GM11168 (cell line): ENCODE measurements at regions not wholly inside any gene's neighbourhood (a gene's known extent, or its start where the extent isn't known, plus 50 kb on each side); places are given as distances from the start of the nearest gene placed in this dataset.

ENCODE experiments used
- in situ Hi-C: fragments of 300-500 bp; cut with MboI; formaldehyde crosslinking; loops from one replicate; pipeline ENCODE4 v1.12.0; 2022; ENCODE audit warnings: low sequenced_read_pairs; ENCODE audit not compliant: unreplicated experiment

GRCh38 chr18:37975446-37975845, 409.8 kb upstream of the CELF4 start:
- in situ Hi-C loops: no loop called here

- in situ Hi-C loops: no loop called here
Measured at GRCh38 chr18:37967261-37967660, 401.7 kb upstream of the CELF4 start.

GRCh38 chr18:37965572-37965970, 400.0 kb upstream of the CELF4 start:
- in situ Hi-C loops: no loop called here

DNA sequence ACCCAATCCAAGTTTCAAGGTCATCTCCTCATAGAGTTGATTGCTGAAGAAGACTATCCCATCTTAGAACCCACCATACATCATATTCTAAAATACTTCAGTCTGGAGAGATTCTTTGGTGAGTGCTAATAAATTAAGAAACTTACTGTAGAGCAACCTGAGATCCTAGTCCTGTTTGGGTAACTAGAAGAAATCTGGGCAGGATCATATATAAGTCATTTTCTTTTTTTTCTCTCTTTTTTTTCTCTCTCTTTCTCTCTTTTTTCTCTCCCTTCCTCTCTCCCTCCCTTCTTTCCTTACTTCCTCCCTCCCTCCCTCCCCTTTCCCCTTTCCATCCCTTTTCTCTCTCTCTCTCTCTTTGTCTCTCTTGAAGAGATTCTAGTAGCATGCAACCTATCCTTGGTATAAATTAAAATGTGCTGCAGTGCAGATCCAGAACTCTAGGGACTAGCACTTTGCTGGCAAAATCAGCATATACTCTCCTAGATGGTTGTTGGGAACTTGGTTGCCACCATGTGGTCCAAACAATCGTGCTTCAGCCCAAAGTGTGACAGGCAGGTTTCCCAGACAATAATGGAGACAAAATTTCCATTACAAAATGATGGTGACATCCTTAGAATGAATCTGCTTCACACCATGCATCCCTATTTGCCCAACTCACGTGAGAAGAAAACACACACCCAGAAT, 399.4 kb upstream of the CELF4 start:
- in situ Hi-C loops: no loop called here

GRCh38 chr18:37963837-37964236, 398.2 kb upstream of the CELF4 start:
- in situ Hi-C loops: no loop called here

- in situ Hi-C loops: no loop called here
Measured at GRCh38 chr18:37962316-37962966, 396.8 kb upstream of the CELF4 start.

- in situ Hi-C loops: no loop called here
Measured at GRCh38 chr18:37958499-37958898, 392.9 kb upstream of the CELF4 start.

DNA sequence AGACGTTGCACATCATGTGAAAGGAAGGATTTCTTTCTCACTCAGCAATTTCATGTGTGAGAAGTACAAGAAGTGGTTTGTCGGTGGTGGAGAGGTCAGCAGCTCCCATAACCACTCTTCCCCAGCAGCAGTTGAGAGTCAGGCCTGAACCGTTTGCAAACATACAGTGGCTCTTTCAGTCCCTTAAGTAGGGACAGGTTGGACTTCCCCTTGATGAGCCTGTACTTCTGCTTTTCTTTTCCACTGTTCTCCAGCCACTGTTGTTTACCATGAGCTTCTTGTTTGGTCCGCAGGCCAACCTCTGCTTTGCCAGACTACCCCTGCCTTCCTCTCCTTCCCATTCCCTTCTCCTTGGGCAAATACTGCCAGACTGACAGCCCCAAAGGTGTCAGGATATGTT, 391.3 kb upstream of the CELF4 start:
- in situ Hi-C loops: no loop called here

GRCh38 chr18:37956020-37956419, 390.4 kb upstream of the CELF4 start:
- in situ Hi-C loops: no loop called here

DNA sequence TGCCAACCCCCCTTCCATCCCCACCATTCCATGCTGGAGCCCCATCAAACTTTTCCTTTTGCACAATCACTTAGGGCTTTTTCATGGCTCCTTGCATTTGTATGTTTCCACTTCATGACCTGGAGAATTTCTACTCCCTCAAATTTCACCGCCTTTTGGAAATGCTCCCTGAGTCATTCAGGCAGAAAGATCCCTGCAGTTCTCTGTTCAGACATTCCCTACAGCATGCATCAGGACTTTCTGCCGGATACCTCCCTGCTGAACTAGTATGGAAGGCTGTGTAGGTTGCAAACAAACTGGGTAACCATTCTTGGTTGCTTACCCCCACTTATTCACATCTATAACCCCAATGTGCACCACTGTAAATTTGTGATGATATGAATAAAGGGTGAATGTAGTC, 389.6 kb upstream of the CELF4 start:
- in situ Hi-C loops: no loop called here

- in situ Hi-C loops: no loop called here
Measured at GRCh38 chr18:37953876-37954275, 388.3 kb upstream of the CELF4 start.

- in situ Hi-C loops: no loop called here
Measured at GRCh38 chr18:37948471-37948870, 382.9 kb upstream of the CELF4 start.

DNA sequence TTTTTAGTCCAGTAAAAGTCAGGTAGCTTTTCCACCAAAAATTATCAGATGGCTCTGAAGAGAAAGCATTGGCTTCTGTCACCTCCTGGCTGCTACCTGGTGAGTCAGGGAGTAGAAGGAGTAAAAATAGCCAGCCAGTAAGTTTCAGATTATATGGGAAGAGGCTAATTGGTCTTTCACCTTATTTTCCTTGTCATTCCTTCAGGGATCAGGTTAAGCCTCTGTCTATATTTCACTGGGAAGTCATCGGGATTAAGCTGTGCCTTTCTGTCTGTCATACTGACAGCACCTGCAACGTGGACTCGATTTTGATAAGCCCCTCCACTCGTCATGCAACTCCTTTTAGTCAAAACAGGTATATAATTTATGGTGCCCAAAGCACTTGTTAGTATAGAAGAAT, 380.7 kb upstream of the CELF4 start:
- in situ Hi-C loops: no loop called here

GRCh38 chr18:37944700-37945270, 379.2 kb upstream of the CELF4 start:
- in situ Hi-C loops: no loop called here

DNA sequence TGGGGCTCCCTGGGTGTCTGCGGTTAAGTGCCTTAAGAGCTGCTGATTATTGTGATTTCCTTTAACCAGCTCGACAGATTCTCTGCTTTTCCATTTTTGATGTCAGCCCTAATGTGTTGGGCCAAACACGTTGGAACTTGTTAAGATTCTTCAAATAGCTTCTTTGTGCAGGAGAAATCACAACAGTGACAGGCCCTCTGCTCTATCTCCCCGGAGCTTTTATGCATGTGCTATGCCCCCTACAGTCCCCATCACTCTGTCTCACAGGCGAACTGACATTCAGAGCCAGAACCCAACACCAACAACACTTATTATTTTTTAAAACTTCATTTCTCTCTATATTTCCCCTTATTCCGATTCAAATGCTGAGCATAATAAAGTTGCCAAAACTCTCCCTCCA, 371.7 kb upstream of the CELF4 start:
- in situ Hi-C loops: no loop called here

GRCh38 chr18:37935086-37935485, 369.5 kb upstream of the CELF4 start:
- in situ Hi-C loops: no loop called here

- in situ Hi-C loops: no loop called here
Measured at GRCh38 chr18:37930640-37931039, 365.0 kb upstream of the CELF4 start.

- in situ Hi-C loops: no loop called here
Measured at GRCh38 chr18:37922162-37922561, 356.6 kb upstream of the CELF4 start.

DNA sequence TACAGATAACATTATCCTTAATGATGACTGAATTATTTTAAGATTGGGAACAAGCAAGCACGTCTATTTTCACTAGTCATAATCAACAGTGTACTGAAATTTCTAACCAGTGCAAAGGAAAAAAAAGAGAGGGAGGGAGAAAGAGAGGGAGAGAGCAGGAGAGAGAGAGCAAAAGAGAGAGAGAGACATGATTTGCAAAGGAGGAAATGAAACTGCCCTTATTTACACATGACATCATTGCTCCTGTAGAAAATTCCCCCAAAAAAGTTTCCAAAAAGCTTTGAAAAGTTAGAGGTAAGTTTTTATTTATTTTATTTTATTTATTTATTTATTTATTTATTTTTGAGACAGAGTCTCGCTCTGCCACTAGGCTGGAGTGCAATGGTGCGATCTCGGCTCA, 355.3 kb upstream of the CELF4 start:
- in situ Hi-C loops: no loop called here

DNA sequence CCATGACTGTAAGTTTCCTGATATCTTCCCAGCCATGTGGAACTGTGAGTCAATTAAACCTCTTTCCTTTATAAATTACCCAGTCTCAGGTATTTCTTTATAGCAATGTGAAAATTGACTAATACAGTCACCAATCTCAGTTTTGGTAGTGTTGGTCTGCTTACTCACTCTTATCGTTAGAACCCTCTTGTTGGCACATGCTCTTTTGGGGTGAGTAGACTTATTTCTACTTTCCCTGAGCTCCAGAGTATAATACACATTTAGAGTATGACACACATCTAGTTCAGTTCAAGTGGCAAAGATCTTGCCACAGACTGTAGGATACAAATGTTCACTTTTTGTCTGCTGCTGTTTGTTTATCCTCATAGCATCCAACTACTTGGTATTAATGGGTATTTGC, 347.5 kb upstream of the CELF4 start:
- in situ Hi-C loops: no loop called here

DNA sequence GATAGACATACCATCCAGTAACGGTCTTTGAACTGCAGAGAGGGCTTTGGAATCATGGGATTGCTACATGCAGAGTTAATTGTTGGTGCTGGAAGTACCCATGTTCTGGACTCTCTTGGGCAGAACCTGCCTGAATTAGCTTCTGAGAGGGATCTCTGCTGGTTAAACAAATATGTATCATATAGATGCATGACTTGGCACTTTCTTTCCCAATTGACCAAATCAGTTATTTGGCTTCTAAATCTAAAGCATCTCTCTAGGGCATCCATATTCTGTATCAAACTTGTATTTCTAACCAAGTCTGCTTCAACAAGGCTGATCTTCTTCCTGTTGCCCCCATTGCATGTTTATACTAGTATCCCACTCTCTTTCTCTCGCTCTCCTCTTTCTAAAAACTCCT, 336.7 kb upstream of the CELF4 start:
- in situ Hi-C loops: no loop called here

DNA sequence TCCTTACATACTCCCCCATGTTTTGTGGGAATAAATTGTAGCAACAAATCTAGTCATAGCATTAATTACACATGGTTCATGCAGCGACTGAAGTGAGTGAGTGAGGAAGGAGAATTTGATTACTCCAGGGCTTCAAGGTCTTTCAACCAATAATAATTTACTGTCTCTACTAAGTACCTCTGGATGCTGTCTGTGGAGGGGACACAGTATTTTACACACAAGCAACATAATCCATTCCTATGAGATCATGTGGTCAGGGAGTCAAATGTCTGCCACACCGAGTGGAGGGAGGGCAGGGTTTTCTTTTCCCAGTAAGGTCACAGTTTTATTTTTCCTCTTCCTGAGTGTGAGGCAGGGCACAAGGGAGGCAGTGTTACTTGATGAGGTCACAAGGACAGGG, 334.7 kb upstream of the CELF4 start:
- in situ Hi-C loops: no loop called here
